Cardiac muscle cell (in vitro differentiated cells and primary cell): ENCODE measurements at regions not wholly inside any gene's neighbourhood (a gene's known extent, or its start where the extent isn't known, plus 50 kb on each side); places are given as distances from the start of the nearest gene placed in this dataset.

Experiments
- DNase-seq, 2 donors: peaks; one replicate each; pipeline versions ENCODE4 v3.0.0 to v3.0.0-alpha.2; 2010 to 2017; ENCODE audit warnings: low read depth in 1 of 2, low spot score in 1 of 2
- H3K27ac ChIP-seq: fragments of 200-600 bp; sonication (generic); 2 replicates; pipeline ENCODE4 v1.5.1; 2016
- H3K27me3 ChIP-seq: fragments of 200-600 bp; sonication (generic); 2 replicates; pipeline ENCODE4 v1.6.0; 2016; ENCODE audit warnings: control low read depth
- H3K36me3 ChIP-seq: fragments of 200-600 bp; sonication (generic); 2 replicates; pipeline ENCODE4 v1.5.1; 2016; ENCODE audit warnings: control low read depth
- H3K4me1 ChIP-seq: fragments of 200-600 bp; sonication (generic); 2 replicates; pipeline ENCODE4 v1.8.1; 2017; ENCODE audit warnings: low read depth, mild to moderate bottlenecking, mixed run types
- H3K4me3 ChIP-seq: fragments of 200-600 bp; sonication (generic); 2 replicates; pipeline ENCODE4 v1.5.1; 2016; ENCODE audit warnings: mild to moderate bottlenecking
- H3K9me3 ChIP-seq: fragments of 200-600 bp; sonication (generic); 2 replicates; pipeline ENCODE4 v1.5.1; 2017; ENCODE audit warnings: low read depth, mild to moderate bottlenecking, control low read depth
- TF ChIP-seq, protein P1 (sequence below): IDR thresholded peaks from 2 replicates; pipeline ENCODE4 v1.5.1; 2012; ENCODE audit warnings: low read depth, mild to moderate bottlenecking, low read length

DNA sequence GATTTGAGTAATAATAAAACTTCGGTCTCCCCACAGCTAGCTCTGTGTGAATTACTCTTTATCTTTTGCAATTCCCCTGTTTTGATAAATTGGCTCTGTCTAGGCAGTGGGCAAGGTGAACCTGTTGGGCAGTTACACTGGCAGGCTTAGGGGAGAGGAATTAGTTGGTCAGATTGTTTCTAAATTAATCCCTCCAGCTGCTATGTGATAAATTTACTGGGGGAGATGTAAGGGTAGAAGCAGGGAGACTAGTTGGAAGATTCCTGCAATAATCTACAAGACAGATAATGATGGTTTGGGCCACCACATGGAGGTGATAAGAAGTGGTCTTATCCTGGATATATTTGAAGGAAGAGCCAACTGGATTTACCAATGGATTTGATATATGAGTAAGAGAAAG lies 118.5 kb upstream of the TACR1 start:
- DNase-seq: no peak
- TF ChIP-seq, protein P1, sequence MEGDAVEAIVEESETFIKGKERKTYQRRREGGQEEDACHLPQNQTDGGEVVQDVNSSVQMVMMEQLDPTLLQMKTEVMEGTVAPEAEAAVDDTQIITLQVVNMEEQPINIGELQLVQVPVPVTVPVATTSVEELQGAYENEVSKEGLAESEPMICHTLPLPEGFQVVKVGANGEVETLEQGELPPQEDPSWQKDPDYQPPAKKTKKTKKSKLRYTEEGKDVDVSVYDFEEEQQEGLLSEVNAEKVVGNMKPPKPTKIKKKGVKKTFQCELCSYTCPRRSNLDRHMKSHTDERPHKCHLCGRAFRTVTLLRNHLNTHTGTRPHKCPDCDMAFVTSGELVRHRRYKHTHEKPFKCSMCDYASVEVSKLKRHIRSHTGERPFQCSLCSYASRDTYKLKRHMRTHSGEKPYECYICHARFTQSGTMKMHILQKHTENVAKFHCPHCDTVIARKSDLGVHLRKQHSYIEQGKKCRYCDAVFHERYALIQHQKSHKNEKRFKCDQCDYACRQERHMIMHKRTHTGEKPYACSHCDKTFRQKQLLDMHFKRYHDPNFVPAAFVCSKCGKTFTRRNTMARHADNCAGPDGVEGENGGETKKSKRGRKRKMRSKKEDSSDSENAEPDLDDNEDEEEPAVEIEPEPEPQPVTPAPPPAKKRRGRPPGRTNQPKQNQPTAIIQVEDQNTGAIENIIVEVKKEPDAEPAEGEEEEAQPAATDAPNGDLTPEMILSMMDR: no peak
- Histone ChIP-seq H3K27me3 (no peaks in the 10 kb centered on the region), H3K27ac (no peak overlapping the region), H3K36me3 (no peaks in the 10 kb centered on the region), H3K4me1 (no peaks in the 10 kb centered on the region), H3K4me3 (no peak overlapping the region), H3K9me3 (no peaks in the 10 kb centered on the region)

GRCh38 chr2:75317316-75317715 lies 118.0 kb upstream of the TACR1 start:
- DNase-seq: no peak
- H3K9me3 ChIP-seq: no peaks in the 10 kb centered on the region
- H3K27ac ChIP-seq: no peak overlapping the region
- no peaks in the 10 kb centered on the region for H3K36me3 ChIP-seq
- TF ChIP-seq, protein P1: no peak
- no peaks in the 10 kb centered on the region for H3K27me3 ChIP-seq
- H3K4me3 ChIP-seq: no peak overlapping the region
- no peaks in the 10 kb centered on the region for H3K4me1 ChIP-seq

DNA sequence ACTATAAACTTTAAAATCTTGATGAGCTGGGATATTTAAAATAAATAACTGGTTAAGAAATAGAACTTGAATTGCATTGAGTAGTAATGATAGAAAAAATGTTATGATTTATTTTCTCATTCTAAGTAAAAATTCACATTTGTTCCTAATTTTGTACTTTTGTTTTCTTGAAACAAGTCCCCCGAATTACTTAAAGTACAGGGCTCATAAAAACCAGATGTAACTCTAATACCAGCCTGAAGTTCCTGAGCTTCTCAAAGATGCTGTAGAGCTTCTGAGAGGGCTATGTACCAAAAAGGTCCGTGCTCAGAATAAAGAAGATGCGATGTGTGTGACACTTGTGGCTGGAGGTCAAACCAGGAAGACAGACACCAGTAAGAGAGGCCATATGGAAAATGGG lies 116.1 kb upstream of the TACR1 start:
- no peaks in the 10 kb centered on the region for H3K36me3 ChIP-seq
- H3K27ac ChIP-seq: no peak overlapping the region
- no peaks in the 10 kb centered on the region for H3K9me3 ChIP-seq
- no peak overlapping the region for H3K4me3 ChIP-seq
- DNase-seq: no peak
- H3K4me1 ChIP-seq: no peaks in the 10 kb centered on the region
- no peaks in the 10 kb centered on the region for H3K27me3 ChIP-seq
- TF ChIP-seq, protein P1: no peak

GRCh38 chr2:75311993-75312392 lies 112.7 kb upstream of the TACR1 start:
- DNase-seq: no peak
- Histone ChIP-seq H3K4me1 (no peaks in the 10 kb centered on the region), H3K27ac (no peak overlapping the region), H3K27me3 (no peaks in the 10 kb centered on the region), H3K9me3 (no peaks in the 10 kb centered on the region), H3K4me3 (no peak overlapping the region), H3K36me3 (no peaks in the 10 kb centered on the region)
- TF ChIP-seq, protein P1: no peak

DNA sequence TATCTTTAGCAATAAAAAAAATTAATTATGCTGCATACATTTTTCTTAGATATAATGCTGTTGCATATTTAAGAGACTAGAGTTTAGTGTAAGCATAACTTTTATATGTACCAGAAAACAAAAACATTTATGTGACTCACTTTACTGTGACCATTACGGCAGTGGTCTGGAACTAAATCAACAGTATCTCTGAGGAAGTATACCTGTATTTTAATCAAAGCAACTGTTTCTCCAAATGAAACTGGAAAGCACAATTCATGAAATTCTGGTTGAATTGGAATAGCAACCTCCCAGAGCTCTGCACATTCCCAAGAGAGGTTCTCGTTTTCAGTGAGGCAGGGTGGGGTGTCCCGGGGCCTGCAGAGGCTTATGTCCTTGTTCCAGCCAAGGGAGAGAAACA lies 112.2 kb upstream of the TACR1 start:
- no peaks in the 10 kb centered on the region for H3K4me1 ChIP-seq
- no peaks in the 10 kb centered on the region for H3K9me3 ChIP-seq
- TF ChIP-seq, protein P1: no peak
- H3K27ac ChIP-seq: no peak overlapping the region
- H3K4me3 ChIP-seq: no peak overlapping the region
- no peaks in the 10 kb centered on the region for H3K27me3 ChIP-seq
- no peak for DNase-seq
- H3K36me3 ChIP-seq: no peaks in the 10 kb centered on the region

- TF ChIP-seq, protein P1: no peak
- H3K36me3 ChIP-seq: no peaks in the 10 kb centered on the region
- no peak overlapping the region for H3K27ac ChIP-seq
- no peak for DNase-seq
- no peaks in the 10 kb centered on the region for H3K4me1 ChIP-seq
- no peaks in the 10 kb centered on the region for H3K27me3 ChIP-seq
- no peak overlapping the region for H3K4me3 ChIP-seq
- H3K9me3 ChIP-seq: no peaks in the 10 kb centered on the region
These were observed 111.6 kb upstream of the TACR1 start for GRCh38 chr2:75310876-75311275.
